ENCODE measurements at regions not wholly inside any gene's neighbourhood (a gene's known extent, or its start where the extent isn't known, plus 50 kb on each side); places are given as distances from the start of the nearest gene placed in this dataset.
A peak's percentile ranks its signal among the peaks of the same experiment; 100 is the strongest.

GRCh38 chr7:95668504-95669018, 72.2 kb upstream of the PDK4 start:
- DNase-seq (ENCODE audit: low read depth): no peak

GRCh38 chr7:95662987-95663386, 66.7 kb upstream of the PDK4 start:
- DNase-seq (ENCODE audit: low read depth): no peak

GRCh38 chr7:95660023-95660434, 63.7 kb upstream of the PDK4 start:
- peak; percentile 44 for DNase-seq (ENCODE audit: low read depth)

- no peak for DNase-seq (ENCODE audit: low read depth)
These were observed 62.4 kb upstream of the PDK4 start for GRCh38 chr7:95658676-95659075.

GRCh38 chr7:95649546-95649945, 53.2 kb upstream of the PDK4 start:
- no peak for DNase-seq (ENCODE audit: low read depth)

GRCh38 chr7:95646350-95646749, 50.0 kb upstream of the PDK4 start:
- DNase-seq (ENCODE audit: low read depth): no peak

Measured in LHCN-M2 (cell line).